IMR-90 (cell line): ENCODE measurements at regions not wholly inside any gene's neighbourhood (a gene's known extent, or its start where the extent isn't known, plus 50 kb on each side); places are given as distances from the start of the nearest gene placed in this dataset.

Source experiments
- ATAC-seq: fragments of 200-7000 bp; cut with Tn5 transposase; 2 replicates; pipeline ENCODE4 v1.9.1; 2020; ENCODE audit warnings: low read depth, mild to moderate bottlenecking, moderate library complexity
- BruUV-seq: library from RNA; stranded (reverse); fragments of 400-500 nt; replicated peaks from 2 replicates; lab custom pipeline; 2021; lab: Mats Ljungman, UMichigan
- CTCF ChIA-PET: fragments of 300-600 bp; formaldehyde crosslinking; extraction: SDS; loops from one replicate; lab custom pipeline; 2021; ENCODE audit warnings: antibody characterized with exemption; lab: Yijun Ruan, JAX
- POLR2A ChIA-PET: fragments of 300-600 bp; sonication (Branson Sonifier 250); formaldehyde crosslinking; loops from one replicate; lab custom pipeline; 2022; ENCODE audit warnings: antibody characterized with exemption; ENCODE audit not compliant: unreplicated experiment; lab: Charles Lee
- DNase-seq: peaks from one replicate; pipeline ENCODE4 v3.0.0; 2013
- H2AFZ ChIP-seq: replicated peaks from 2 replicates; pipeline ENCODE3; 2013; ENCODE audit warnings: low read length, mild to moderate bottlenecking; ENCODE audit not compliant: poor library complexity
- H2AK5ac ChIP-seq: 2 replicates; pipeline ENCODE4 v1.6.1; 2013; ENCODE audit warnings: low read depth, low read length, inconsistent platforms
- H2AK9ac ChIP-seq: replicated peaks from 2 replicates; pipeline ENCODE3; 2013; ENCODE audit warnings: mild to moderate bottlenecking, low read depth, low read length, moderate library complexity; ENCODE audit not compliant: poor library complexity
- H2BK120ac ChIP-seq: 2 replicates; pipeline ENCODE4 v1.6.1; 2013; ENCODE audit warnings: low read depth, low read length, inconsistent platforms
- H2BK15ac ChIP-seq: 3 replicates; pipeline ENCODE4 v1.6.1; 2013; ENCODE audit warnings: low read depth, low read length, inconsistent platforms
- H2BK20ac ChIP-seq: 2 replicates; pipeline ENCODE4 v1.6.1; 2013; ENCODE audit warnings: low read depth, mild to moderate bottlenecking, inconsistent platforms, low read length, moderate library complexity
- H2BK5ac ChIP-seq: 2 replicates; pipeline ENCODE4 v1.6.1; 2013; ENCODE audit warnings: mild to moderate bottlenecking, low read depth, low read length, inconsistent platforms; ENCODE audit not compliant: poor library complexity, severe bottlenecking
- H3K14ac ChIP-seq: replicated peaks from 2 replicates; pipeline ENCODE4 v1.6.1; 2013; ENCODE audit warnings: low read depth, low read length, inconsistent platforms
- H3K18ac ChIP-seq: 2 replicates; pipeline ENCODE4 v1.6.1; 2013; ENCODE audit warnings: low read depth, low read length, control low read depth
- H3K23ac ChIP-seq: 2 replicates; pipeline ENCODE4 v1.6.1; 2013; ENCODE audit warnings: low read depth, low read length, inconsistent platforms
- H3K27ac ChIP-seq: 2 replicates; pipeline ENCODE4 v1.5.1; 2013; ENCODE audit warnings: mild to moderate bottlenecking, control low read depth, low read length; ENCODE audit not compliant: insufficient read depth
- H3K27me3 ChIP-seq: 2 replicates; pipeline ENCODE4 v1.6.1; 2013; ENCODE audit warnings: low read length; ENCODE audit not compliant: control insufficient read depth, insufficient read depth
- H3K36me3 ChIP-seq: 2 replicates; pipeline ENCODE4 v1.6.1; 2013; ENCODE audit warnings: low read length, mixed read lengths; ENCODE audit not compliant: control insufficient read depth, insufficient read depth
- H3K4ac ChIP-seq: 2 replicates; pipeline ENCODE4 v1.6.1; 2013; ENCODE audit warnings: low read depth, low read length, inconsistent platforms
- H3K4me1 ChIP-seq: 2 replicates; pipeline ENCODE4 v1.6.1; 2013; ENCODE audit warnings: low read length, mixed read lengths; ENCODE audit not compliant: control insufficient read depth, insufficient read depth
- H3K4me2 ChIP-seq: 2 replicates; pipeline ENCODE4 v1.6.1; 2013; ENCODE audit warnings: low read depth, mild to moderate bottlenecking, control low read depth, low read length, moderate library complexity
- H3K4me3 ChIP-seq: 2 replicates; pipeline ENCODE4 v1.5.1; 2013; ENCODE audit warnings: low read depth, mild to moderate bottlenecking, control low read depth, low read length, moderate library complexity; ENCODE audit not compliant: insufficient read depth
- H3K56ac ChIP-seq: 2 replicates; pipeline ENCODE4 v1.6.1; 2013; ENCODE audit warnings: low read length, inconsistent platforms; ENCODE audit not compliant: insufficient read depth; ENCODE audit errors: extremely low read depth
- H3K79me1 ChIP-seq, 2 experiments: 2 replicates each; pipeline ENCODE4 v1.6.1; 2013; ENCODE audit warnings: low read length in 2 of 2, inconsistent platforms in 1 of 2, low read depth in 1 of 2
- H3K9ac ChIP-seq: 2 replicates; pipeline ENCODE4 v1.6.1; 2013; ENCODE audit warnings: low read depth, low read length, control low read depth
- H3K9me1 ChIP-seq: 2 replicates; pipeline ENCODE4 v1.6.1; 2013; ENCODE audit warnings: low read length, inconsistent platforms; ENCODE audit not compliant: insufficient read depth
- H3K9me3 ChIP-seq: 2 replicates; pipeline ENCODE4 v1.6.1; 2013; ENCODE audit warnings: low read length; ENCODE audit not compliant: control insufficient read depth, insufficient read depth
- H4K20me1 ChIP-seq: 2 replicates; pipeline ENCODE4 v1.6.1; 2013; ENCODE audit warnings: low read length, inconsistent platforms; ENCODE audit not compliant: insufficient read depth
- H4K5ac ChIP-seq: 2 replicates; pipeline ENCODE4 v1.6.1; 2013; ENCODE audit warnings: mild to moderate bottlenecking, low read depth, low read length, control low read depth
- H4K8ac ChIP-seq, 2 experiments: 2 replicates each; pipeline ENCODE4 v1.6.1; 2013; ENCODE audit warnings: low read depth in 2 of 2, low read length in 2 of 2, control low read depth in 1 of 2, inconsistent platforms in 1 of 2
- H4K91ac ChIP-seq: 2 replicates; pipeline ENCODE4 v1.6.1; 2013; ENCODE audit warnings: low read depth, low read length, inconsistent platforms; ENCODE audit not compliant: insufficient read depth
- CEBPB ChIP-seq: IDR thresholded peaks from 2 replicates; pipeline ENCODE4 v1.6.1; 2012; ENCODE audit warnings: low read depth, low read length, improper control_type of control experiment
- CHD1 ChIP-seq: IDR thresholded peaks from 2 replicates; pipeline ENCODE4 v1.6.1; 2012; ENCODE audit warnings: low read depth, low read length, improper control_type of control experiment
- CTCF ChIP-seq: conservative IDR thresholded peaks from 2 replicates; pipeline ENCODE4 v1.5.1; 2012; ENCODE audit warnings: mild to moderate bottlenecking, low read depth, low read length, improper control_type of control experiment
- ELK1 ChIP-seq: fragments of 150-350 bp; IDR thresholded peaks from 2 replicates; pipeline ENCODE4 v1.6.1; 2016; ENCODE audit warnings: low read depth, mild to moderate bottlenecking, low read length, moderate library complexity, borderline replicate concordance
- FOS ChIP-seq: fragments of 150-350 bp; IDR thresholded peaks from 2 replicates; pipeline ENCODE4 v1.6.1; 2016; ENCODE audit warnings: low read depth, low read length
- NFE2L2 ChIP-seq: fragments of 150-350 bp; IDR thresholded peaks from 2 replicates; pipeline ENCODE4 v1.6.1; 2016; ENCODE audit warnings: low read depth, mild to moderate bottlenecking, low read length
- RAD21 ChIP-seq: IDR thresholded peaks from 2 replicates; pipeline ENCODE4 v1.6.1; 2012; ENCODE audit warnings: low read length, improper control_type of control experiment
- SMC3 ChIP-seq: fragments of 150-350 bp; IDR thresholded peaks from 2 replicates; pipeline ENCODE4 v1.6.1; 2016; ENCODE audit warnings: low read depth, mild to moderate bottlenecking, antibody characterized with exemption, low read length, moderate library complexity
- USF2 ChIP-seq: fragments of 150-350 bp; IDR thresholded peaks from 2 replicates; pipeline ENCODE4 v1.6.1; 2017; ENCODE audit warnings: mild to moderate bottlenecking, antibody characterized with exemption, low read length, low read depth
- WGBS, 2 experiments: methylation state at CpG; one replicate each; pipeline versions ENCODE4 v1.1.5 to v1.1.7; 2013; ENCODE audit warnings: missing lambda C conversion rate in 2 of 2; ENCODE audit not compliant: insufficient read length in 1 of 2; ENCODE audit errors: extremely low coverage in 2 of 2; 5-methylcytosine and 5-hydroxymethylcytosine counted together
- dilution Hi-C: fragments of 300-500 bp; cut with HindIII; formaldehyde crosslinking; loops from one replicate; pipeline ENCODE4 v1.14.3; 2018; ENCODE audit warnings: low sequenced_read_pairs; ENCODE audit not compliant: unreplicated experiment
- in situ Hi-C: fragments of 300-500 bp; cut with MboI; formaldehyde crosslinking; loops from 3 replicates; pipeline ENCODE4 v1.14.3; 2019; ENCODE audit warnings: low sequenced_read_pairs, inconsistent platforms, mixed read lengths
- intact Hi-C: fragments of 100-400 bp; cut with micrococcal nuclease; formaldehyde crosslinking; loops from 2 replicates; pipeline ENCODE4 v1.10.0; 2022

- H4K91ac ChIP-seq, result no peak overlapping the region
- TF ChIP-seq SMC3, result no peak
- no peak for TF ChIP-seq FOS
- no peak for TF ChIP-seq RAD21
- TF ChIP-seq CTCF, result no peak
- no peak for TF ChIP-seq NFE2L2
- no peak for TF ChIP-seq ELK1
- no peak for TF ChIP-seq USF2
- TF ChIP-seq CEBPB, result no peak
- TF ChIP-seq CHD1, result no peak
- H2BK120ac ChIP-seq, result no peak overlapping the region
- no peaks in the 10 kb centered on the region for H3K4me1 ChIP-seq
- H4K20me1 ChIP-seq, result no peaks in the 10 kb centered on the region
- POLR2A ChIA-PET, result no interaction called here
- no peak overlapping the region for H3K4ac ChIP-seq
- no peak overlapping the region for H3K14ac ChIP-seq
- H3K27ac ChIP-seq, result no peak overlapping the region
- in situ Hi-C loops (no loop called here), dilution Hi-C loops (no loop called here), intact Hi-C loops (no loop called here)
- no peak overlapping the region for H4K8ac ChIP-seq
- no peak overlapping the region for H4K5ac ChIP-seq
- H3K27me3 ChIP-seq, result no peaks in the 10 kb centered on the region
- H3K18ac ChIP-seq, result no peak overlapping the region
- H2AK5ac ChIP-seq, result no peak overlapping the region
- CTCF ChIA-PET, result no interaction called here
- H2BK5ac ChIP-seq, result no peak overlapping the region
- H3K9me1 ChIP-seq, result no peaks in the 10 kb centered on the region
- H2BK20ac ChIP-seq, result no peak overlapping the region
- no peak overlapping the region for H2AFZ ChIP-seq
- H3K56ac ChIP-seq, result no peak overlapping the region
- no peak overlapping the region for H3K9ac ChIP-seq
- no peaks in the 10 kb centered on the region for H3K9me3 ChIP-seq
- H3K4me3 ChIP-seq, result no peak overlapping the region
- WGBS, 2 experiments, result no CpG with 5 or more reads among the region's 4 CpGs
- H2AK9ac ChIP-seq, result no peak overlapping the region
- ATAC-seq (no peak), DNase-seq (no peak)
- BruUV-seq, result no TSS peak
- no peak overlapping the region for H3K4me2 ChIP-seq
- H3K23ac ChIP-seq, result no peak overlapping the region
- no peaks in the 10 kb centered on the region for H3K36me3 ChIP-seq
- H2BK15ac ChIP-seq, result no peak overlapping the region
- no peaks in the 10 kb centered on the region for H3K79me1 ChIP-seq
Observed at GRCh38 chr1:96041470-96041869, 680.1 kb upstream of the PTBP2 start.
